ENCODE measurements at regions not wholly inside any gene's neighbourhood (a gene's known extent, or its start where the extent isn't known, plus 50 kb on each side); places are given as distances from the start of the nearest gene placed in this dataset.

DNA sequence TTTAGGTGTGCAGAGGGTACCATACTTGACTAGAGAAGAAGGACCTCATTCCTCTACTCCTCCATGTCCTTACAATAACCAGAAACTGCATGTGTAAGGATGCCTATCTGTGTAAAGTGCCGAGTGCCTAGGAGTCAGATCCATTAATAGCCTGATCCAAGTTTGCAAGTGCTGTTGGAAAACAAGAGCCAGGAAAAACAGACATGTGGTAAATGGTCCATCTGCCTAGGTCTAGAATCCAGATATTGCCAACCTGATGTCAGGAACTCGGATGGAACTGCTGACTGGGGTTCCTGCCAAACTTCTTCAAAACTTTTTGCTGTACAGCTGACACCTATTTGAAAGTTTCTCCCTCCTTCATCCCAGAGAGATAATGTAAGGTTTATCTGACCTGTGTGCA is 239.4 kb upstream of the CAMK1G start:
- Histone ChIP-seq H3K36me3 (ENCODE audit: control insufficient read depth, insufficient read depth, low read length) (no peaks in the 10 kb centered on the region), H3K4me3 (ENCODE audit: low read depth in 2 of 2, low read length in 2 of 2) (no peak overlapping the region), H3K4me1 (ENCODE audit: control insufficient read depth, insufficient read depth, low read length) (no peaks in the 10 kb centered on the region), H3K27ac (ENCODE audit: low read length) (no peak overlapping the region), H3K27me3 (ENCODE audit: control insufficient read depth, insufficient read depth, low read length) (no peaks in the 10 kb centered on the region), H3K9me3 (ENCODE audit: control insufficient read depth, insufficient read depth, low read depth, low read length) (no peaks in the 10 kb centered on the region)
- no peak for DNase-seq (ENCODE audit: low read depth, low spot score)
- TF ChIP-seq TCF7L2 (IDR thresholded peaks at IDR 0.05; ENCODE audit: low read depth, low read length) (no peak), POLR2AphosphoS5 (IDR thresholded peaks at IDR 0.05; ENCODE audit: low read depth, low read length) (no peak), SIN3A (IDR thresholded peaks at IDR 0.05; ENCODE audit: borderline replicate concordance, insufficient read depth, low read depth, low read length) (no peak)
- TF ChIP-seq, protein P1, sequence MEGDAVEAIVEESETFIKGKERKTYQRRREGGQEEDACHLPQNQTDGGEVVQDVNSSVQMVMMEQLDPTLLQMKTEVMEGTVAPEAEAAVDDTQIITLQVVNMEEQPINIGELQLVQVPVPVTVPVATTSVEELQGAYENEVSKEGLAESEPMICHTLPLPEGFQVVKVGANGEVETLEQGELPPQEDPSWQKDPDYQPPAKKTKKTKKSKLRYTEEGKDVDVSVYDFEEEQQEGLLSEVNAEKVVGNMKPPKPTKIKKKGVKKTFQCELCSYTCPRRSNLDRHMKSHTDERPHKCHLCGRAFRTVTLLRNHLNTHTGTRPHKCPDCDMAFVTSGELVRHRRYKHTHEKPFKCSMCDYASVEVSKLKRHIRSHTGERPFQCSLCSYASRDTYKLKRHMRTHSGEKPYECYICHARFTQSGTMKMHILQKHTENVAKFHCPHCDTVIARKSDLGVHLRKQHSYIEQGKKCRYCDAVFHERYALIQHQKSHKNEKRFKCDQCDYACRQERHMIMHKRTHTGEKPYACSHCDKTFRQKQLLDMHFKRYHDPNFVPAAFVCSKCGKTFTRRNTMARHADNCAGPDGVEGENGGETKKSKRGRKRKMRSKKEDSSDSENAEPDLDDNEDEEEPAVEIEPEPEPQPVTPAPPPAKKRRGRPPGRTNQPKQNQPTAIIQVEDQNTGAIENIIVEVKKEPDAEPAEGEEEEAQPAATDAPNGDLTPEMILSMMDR (IDR thresholded peaks at IDR 0.05): no peak
- TF ChIP-seq, protein P2, sequence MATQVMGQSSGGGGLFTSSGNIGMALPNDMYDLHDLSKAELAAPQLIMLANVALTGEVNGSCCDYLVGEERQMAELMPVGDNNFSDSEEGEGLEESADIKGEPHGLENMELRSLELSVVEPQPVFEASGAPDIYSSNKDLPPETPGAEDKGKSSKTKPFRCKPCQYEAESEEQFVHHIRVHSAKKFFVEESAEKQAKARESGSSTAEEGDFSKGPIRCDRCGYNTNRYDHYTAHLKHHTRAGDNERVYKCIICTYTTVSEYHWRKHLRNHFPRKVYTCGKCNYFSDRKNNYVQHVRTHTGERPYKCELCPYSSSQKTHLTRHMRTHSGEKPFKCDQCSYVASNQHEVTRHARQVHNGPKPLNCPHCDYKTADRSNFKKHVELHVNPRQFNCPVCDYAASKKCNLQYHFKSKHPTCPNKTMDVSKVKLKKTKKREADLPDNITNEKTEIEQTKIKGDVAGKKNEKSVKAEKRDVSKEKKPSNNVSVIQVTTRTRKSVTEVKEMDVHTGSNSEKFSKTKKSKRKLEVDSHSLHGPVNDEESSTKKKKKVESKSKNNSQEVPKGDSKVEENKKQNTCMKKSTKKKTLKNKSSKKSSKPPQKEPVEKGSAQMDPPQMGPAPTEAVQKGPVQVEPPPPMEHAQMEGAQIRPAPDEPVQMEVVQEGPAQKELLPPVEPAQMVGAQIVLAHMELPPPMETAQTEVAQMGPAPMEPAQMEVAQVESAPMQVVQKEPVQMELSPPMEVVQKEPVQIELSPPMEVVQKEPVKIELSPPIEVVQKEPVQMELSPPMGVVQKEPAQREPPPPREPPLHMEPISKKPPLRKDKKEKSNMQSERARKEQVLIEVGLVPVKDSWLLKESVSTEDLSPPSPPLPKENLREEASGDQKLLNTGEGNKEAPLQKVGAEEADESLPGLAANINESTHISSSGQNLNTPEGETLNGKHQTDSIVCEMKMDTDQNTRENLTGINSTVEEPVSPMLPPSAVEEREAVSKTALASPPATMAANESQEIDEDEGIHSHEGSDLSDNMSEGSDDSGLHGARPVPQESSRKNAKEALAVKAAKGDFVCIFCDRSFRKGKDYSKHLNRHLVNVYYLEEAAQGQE (IDR thresholded peaks at IDR 0.05; ENCODE audit: insufficient read depth in 1 of 2, low read depth in 2 of 2, low read length in 1 of 2): no peak
- POLR2A ChIA-PET: no interaction called here
- intact Hi-C loops (cut with micrococcal nuclease; ENCODE audit: unreplicated experiment) (no loop called here), in situ Hi-C loops (cut with HindIII; ENCODE audit: low pct_unique_long_range_greater_than_20kb, low sequenced_read_pairs) (no loop called here)
- CTCF ChIA-PET: no interaction called here
- no peak for ATAC-seq
- BruUV-seq (replicated peaks): no TSS peak

DNA sequence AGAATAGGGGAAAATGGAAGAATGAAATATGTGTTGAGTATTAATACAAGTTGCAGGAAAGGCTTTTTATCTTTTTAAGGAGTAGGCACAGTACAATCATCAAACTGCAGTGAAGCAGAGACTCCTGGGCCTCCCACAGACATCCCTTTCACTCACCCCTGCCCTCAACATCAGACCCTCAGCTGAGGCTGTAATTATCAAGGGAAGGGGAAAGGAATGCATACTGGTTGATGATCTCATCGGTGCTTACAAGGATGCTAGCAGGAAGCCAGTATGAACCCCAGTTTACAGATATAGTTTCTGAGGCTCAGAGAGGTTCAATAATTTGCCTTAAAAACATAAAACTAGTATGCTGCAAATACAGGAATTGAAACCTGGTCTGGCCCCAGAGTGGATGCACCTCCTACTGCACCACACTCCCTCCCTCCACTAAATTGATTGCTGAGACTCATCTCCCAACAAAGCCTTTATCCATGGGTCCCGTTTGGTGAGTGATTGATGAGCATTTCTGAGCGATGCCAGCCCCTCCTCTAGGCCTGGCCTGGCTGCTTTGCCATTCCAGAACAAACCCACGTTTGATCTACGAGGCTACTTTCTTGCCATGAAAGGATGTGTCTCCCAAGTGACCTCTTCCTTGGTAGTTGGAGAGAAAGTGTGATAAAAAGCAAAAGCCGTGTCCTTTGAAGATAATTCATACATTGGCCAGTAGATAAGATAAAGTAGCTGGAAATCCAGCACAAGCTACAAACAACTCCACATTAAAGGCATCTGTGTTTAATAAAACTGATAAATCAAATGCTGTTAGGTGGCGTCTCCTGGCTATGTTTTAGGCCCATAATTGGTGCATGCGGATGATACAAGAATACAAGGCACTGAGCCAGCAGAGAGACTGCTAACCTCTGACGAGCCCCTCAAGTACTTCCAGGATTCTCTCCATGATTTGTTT is 233.9 kb upstream of the CAMK1G start:
- Histone ChIP-seq H3K4me3 (ENCODE audit: low read depth in 2 of 2, low read length in 2 of 2) (no peak overlapping the region), H3K36me3 (ENCODE audit: control insufficient read depth, insufficient read depth, low read length) (no peaks in the 10 kb centered on the region), H3K9me3 (ENCODE audit: control insufficient read depth, insufficient read depth, low read depth, low read length) (no peaks in the 10 kb centered on the region), H3K27me3 (ENCODE audit: control insufficient read depth, insufficient read depth, low read length) (no peaks in the 10 kb centered on the region), H3K27ac (ENCODE audit: low read length) (no peak overlapping the region), H3K4me1 (ENCODE audit: control insufficient read depth, insufficient read depth, low read length) (no peaks in the 10 kb centered on the region)
- CTCF ChIA-PET: no interaction called here
- intact Hi-C loops (cut with micrococcal nuclease; ENCODE audit: unreplicated experiment) (loop anchor here (5.0 kb wide), 1 partner anchor 218 kb away; no protein-coding TSS in a partner anchor), in situ Hi-C loops (cut with HindIII; ENCODE audit: low pct_unique_long_range_greater_than_20kb, low sequenced_read_pairs) (no loop called here)
- TF ChIP-seq, protein P1 (IDR thresholded peaks at IDR 0.05): no peak
- TF ChIP-seq POLR2AphosphoS5 (IDR thresholded peaks at IDR 0.05; ENCODE audit: low read depth, low read length): no peak
- TF ChIP-seq TCF7L2 (IDR thresholded peaks at IDR 0.05; ENCODE audit: low read depth, low read length): no peak
- no peak for TF ChIP-seq SIN3A (IDR thresholded peaks at IDR 0.05; ENCODE audit: borderline replicate concordance, insufficient read depth, low read depth, low read length)
- TF ChIP-seq, protein P2 (IDR thresholded peaks at IDR 0.05; ENCODE audit: insufficient read depth in 1 of 2, low read depth in 2 of 2, low read length in 1 of 2): no peak
- BruUV-seq (replicated peaks): no TSS peak
- ATAC-seq (no peak), DNase-seq (ENCODE audit: low read depth, low spot score) (no peak)
- POLR2A ChIA-PET: no interaction called here
